Keratinocyte (primary cell): ENCODE measurements at regions not wholly inside any gene's neighbourhood (a gene's known extent, or its start where the extent isn't known, plus 50 kb on each side); places are given as distances from the start of the nearest gene placed in this dataset.
"Not testable (repeated sequence)": the region's sequence is repeated elsewhere in the genome, so short reads cannot be mapped to it uniquely, and the experiment has no call there.

ENCODE experiments used
- DNase-seq: peaks from one replicate; pipeline ENCODE4 v3.0.0-alpha.2; 2011; ENCODE audit warnings: low read depth, missing footprints, low spot score
- FAIRE-seq: peaks from 2 replicates; lab custom pipeline; 2011; peaks lifted over from hg19 to GRCh38; lab: Jason Lieb, UNC
- H2AFZ ChIP-seq: 2 replicates; pipeline ENCODE4 v1.6.0; 2012; ENCODE audit warnings: low read length, control low read depth, inconsistent platforms; ENCODE audit not compliant: control insufficient read depth
- H3K27ac ChIP-seq: 2 replicates; pipeline ENCODE4 v1.5.1; 2011; ENCODE audit warnings: low read length; ENCODE audit not compliant: control insufficient read depth, insufficient read depth
- H3K27me3 ChIP-seq: 3 replicates; pipeline ENCODE4 v1.6.0; 2011; ENCODE audit warnings: low read length; ENCODE audit not compliant: control insufficient read depth, insufficient read depth; ENCODE audit errors: extremely low read depth
- H3K36me3 ChIP-seq, 2 experiments: 2 replicates in 1 of 2; 3 replicates in 1 of 2; pipeline ENCODE4 v1.5.1; 2011; ENCODE audit warnings: low read length in 2 of 2, mild to moderate bottlenecking in 1 of 2; ENCODE audit not compliant: control insufficient read depth in 2 of 2, insufficient read depth in 2 of 2; ENCODE audit errors: extremely low read depth in 1 of 2
- H3K4me1 ChIP-seq: 3 replicates; pipeline ENCODE4 v1.5.1; 2011; ENCODE audit warnings: low read length; ENCODE audit not compliant: control insufficient read depth, insufficient read depth; ENCODE audit errors: extremely low read depth
- H3K4me2 ChIP-seq: 3 replicates; pipeline ENCODE4 v1.6.0; 2011; ENCODE audit warnings: low read depth, low read length; ENCODE audit not compliant: control insufficient read depth, insufficient read depth; ENCODE audit errors: extremely low read depth
- H3K4me3 ChIP-seq, 3 experiments: fragments of 200-600 bp in 1 of 3; sonication (generic) in 1 of 3; 2 replicates in 2 of 3; 3 replicates in 1 of 3; pipeline ENCODE4 v1.5.1; 2011 to 2016; ENCODE audit warnings: low read length in 3 of 3, mild to moderate bottlenecking in 3 of 3, control low read depth in 2 of 3, inconsistent platforms in 1 of 3, low read depth in 1 of 3, mixed read lengths in 1 of 3, mixed run types in 1 of 3, moderate library complexity in 1 of 3; ENCODE audit not compliant: control insufficient read depth in 2 of 3, insufficient read depth in 2 of 3; ENCODE audit errors: extremely low read depth in 1 of 3
- H3K79me2 ChIP-seq: 2 replicates; pipeline ENCODE4 v1.6.0; 2012; ENCODE audit warnings: low read length; ENCODE audit not compliant: control insufficient read depth, insufficient read depth
- H3K9ac ChIP-seq: 3 replicates; pipeline ENCODE4 v1.6.0; 2011; ENCODE audit warnings: low read length; ENCODE audit not compliant: control insufficient read depth, insufficient read depth; ENCODE audit errors: extremely low read depth
- H3K9me1 ChIP-seq: 3 replicates; pipeline ENCODE4 v1.6.0; 2011; ENCODE audit warnings: low read length; ENCODE audit not compliant: control insufficient read depth, insufficient read depth; ENCODE audit errors: extremely low read depth
- H3K9me3 ChIP-seq: 2 replicates; pipeline ENCODE4 v1.5.1; 2012; ENCODE audit warnings: low read depth, low read length; ENCODE audit not compliant: control insufficient read depth
- H4K20me1 ChIP-seq: 3 replicates; pipeline ENCODE4 v1.6.0; 2011; ENCODE audit warnings: low read length; ENCODE audit not compliant: control insufficient read depth, insufficient read depth; ENCODE audit errors: extremely low read depth
- CTCF ChIP-seq, 3 experiments: IDR thresholded peaks in 1 of 3; conservative IDR thresholded peaks in 1 of 3; optimal IDR thresholded peaks in 1 of 3; 2 replicates in 2 of 3; 3 replicates in 1 of 3; pipeline versions ENCODE3 to v1.5.1; 2011; ENCODE audit warnings: low read length in 3 of 3, mild to moderate bottlenecking in 3 of 3, moderate library complexity in 2 of 3, control low read depth in 1 of 3, inconsistent platforms in 1 of 3; ENCODE audit not compliant: insufficient read depth in 2 of 3; ENCODE audit errors: extremely low read depth in 1 of 3
- EZH2 ChIP-seq: IDR thresholded peaks from one replicate; pipeline ENCODE4 v1.6.1; 2012; ENCODE audit warnings: inconsistent platforms, mild to moderate bottlenecking, low read length, moderate library complexity
- dilution Hi-C: fragments of 300-500 bp; cut with MboI; formaldehyde crosslinking; loops from one replicate; pipeline ENCODE4 v1.7.0; 2020; ENCODE audit warnings: low sequenced_read_pairs; ENCODE audit not compliant: extremely low pct_ligation_motif_present

GRCh38 chr2:107570876-107571275 is 255.8 kb upstream of the RGPD4 start:
- Histone ChIP-seq H3K27me3 (no peaks in the 10 kb centered on the region), H3K9me3 (no peaks in the 10 kb centered on the region), H3K4me2 (no peak overlapping the region), H3K79me2 (no peaks in the 10 kb centered on the region), H4K20me1 (no peaks in the 10 kb centered on the region), H3K9me1 (no peaks in the 10 kb centered on the region), H3K4me3 (no peak overlapping the region), H3K4me1 (no peaks in the 10 kb centered on the region), H3K27ac (no peak overlapping the region), H2AFZ (no peak overlapping the region), H3K9ac (no peak overlapping the region), H3K36me3 (no peaks in the 10 kb centered on the region)
- dilution Hi-C loops: no loop called here
- DNase-seq: no peak
- FAIRE-seq: no peak
- TF ChIP-seq CTCF (optimal IDR thresholded peaks at IDR 0.05 in 1 of 3, IDR thresholded peaks at IDR 0.05 in 1 of 3, conservative IDR thresholded peaks at IDR 0.05 in 1 of 3; ENCODE audit: extremely low read depth in 1 of 3, insufficient read depth in 2 of 3, low read length in 3 of 3): no peak
- TF ChIP-seq EZH2: no peak

GRCh38 chr2:107572890-107573289 is 253.8 kb upstream of the RGPD4 start:
- H4K20me1 ChIP-seq, H3K27ac ChIP-seq, H3K9me1 ChIP-seq, H3K79me2 ChIP-seq, H3K9ac ChIP-seq, H3K27me3 ChIP-seq, H3K9me3 ChIP-seq, H3K4me1 ChIP-seq, H3K4me3 ChIP-seq, dilution Hi-C loops, H3K36me3 ChIP-seq, DNase-seq, H3K4me2 ChIP-seq, FAIRE-seq, H2AFZ ChIP-seq: not testable (repeated sequence)
- TF ChIP-seq CTCF (optimal IDR thresholded peaks at IDR 0.05 in 1 of 3, IDR thresholded peaks at IDR 0.05 in 1 of 3, conservative IDR thresholded peaks at IDR 0.05 in 1 of 3; ENCODE audit: extremely low read depth in 1 of 3, insufficient read depth in 2 of 3, low read length in 3 of 3): peak; percentile 7 to 18 (median 14)
